WERI-Rb-1 (cell line): ENCODE measurements at regions not wholly inside any gene's neighbourhood (a gene's known extent, or its start where the extent isn't known, plus 50 kb on each side); places are given as distances from the start of the nearest gene placed in this dataset.

Experiments used
- DNase-seq: peaks from one replicate; pipeline ENCODE4 v3.0.0-alpha.2; 2020
- H3K27ac ChIP-seq: fragments of 250-450 bp; sonication (Bioruptor Pico); 2 replicates; pipeline ENCODE4 v1.5.1; 2020; ENCODE audit warnings: mild to moderate bottlenecking, moderate library complexity
- H3K27me3 ChIP-seq: fragments of 250-450 bp; sonication (Bioruptor Pico); 2 replicates; pipeline ENCODE4 v1.5.1; 2021; ENCODE audit warnings: mild to moderate bottlenecking, low read depth, moderate library complexity; ENCODE audit not compliant: insufficient read depth, severe bottlenecking
- H3K36me3 ChIP-seq: fragments of 250-450 bp; sonication (Bioruptor Pico); 2 replicates; pipeline ENCODE4 v1.5.1; 2020; ENCODE audit warnings: mild to moderate bottlenecking, moderate library complexity
- H3K4me3 ChIP-seq: 2 replicates; pipeline ENCODE4 v1.5.1; 2011; ENCODE audit warnings: low read depth, mild to moderate bottlenecking, control low read depth, low read length
- H3K9me3 ChIP-seq: fragments of 250-450 bp; sonication (Bioruptor Pico); 2 replicates; pipeline ENCODE4 v1.5.1; 2021; ENCODE audit warnings: mild to moderate bottlenecking, moderate library complexity; ENCODE audit not compliant: severe bottlenecking
- CTCF ChIP-seq: IDR thresholded peaks from 2 replicates; pipeline ENCODE4 v1.5.1; 2011; ENCODE audit warnings: low read depth, mild to moderate bottlenecking, control low read depth, inconsistent platforms, low read length

GRCh38 chr9:15079989-15080388 is 169.8 kb upstream of the FREM1 start:
- H3K9me3 ChIP-seq = no peaks in the 10 kb centered on the region
- H3K36me3 ChIP-seq = no peaks in the 10 kb centered on the region
- H3K4me3 ChIP-seq = no peak overlapping the region
- no peak for DNase-seq
- H3K27me3 ChIP-seq = no peaks in the 10 kb centered on the region
- no peak for TF ChIP-seq CTCF
- no peak overlapping the region for H3K27ac ChIP-seq

- H3K27me3 ChIP-seq = no peaks in the 10 kb centered on the region
- TF ChIP-seq CTCF = no peak
- H3K4me3 ChIP-seq = no peak overlapping the region
Observed at GRCh38 chr9:15077946-15078729, 167.9 kb upstream of the FREM1 start.

GRCh38 chr9:15073620-15074019 is 163.4 kb upstream of the FREM1 start:
- H3K4me3 ChIP-seq = no peak overlapping the region
- DNase-seq = no peak
- H3K27me3 ChIP-seq = no peaks in the 10 kb centered on the region
- no peaks in the 10 kb centered on the region for H3K9me3 ChIP-seq
- no peak overlapping the region for H3K27ac ChIP-seq
- no peaks in the 10 kb centered on the region for H3K36me3 ChIP-seq
- TF ChIP-seq CTCF = no peak

More at GRCh38 chr9:15077946-15078729, 167.9 kb upstream of the FREM1 start:
- Histone ChIP-seq H3K27ac (no peak overlapping the region), H3K36me3 (no peaks in the 10 kb centered on the region), H3K9me3 (no peaks in the 10 kb centered on the region)
- no peak for DNase-seq

- no peak for TF ChIP-seq CTCF
- Histone ChIP-seq H3K27ac (no peak overlapping the region), H3K4me3 (no peak overlapping the region), H3K36me3 (no peaks in the 10 kb centered on the region), H3K9me3 (no peaks in the 10 kb centered on the region), H3K27me3 (no peaks in the 10 kb centered on the region)
- no peak for DNase-seq
Observed at GRCh38 chr9:15070716-15071115, 160.5 kb upstream of the FREM1 start.

GRCh38 chr9:15069106-15069505 is 158.9 kb upstream of the FREM1 start:
- Histone ChIP-seq H3K36me3 (no peaks in the 10 kb centered on the region), H3K4me3 (no peak overlapping the region), H3K9me3 (no peaks in the 10 kb centered on the region), H3K27me3 (no peaks in the 10 kb centered on the region), H3K27ac (no peak overlapping the region)
- DNase-seq = no peak
- TF ChIP-seq CTCF = no peak

- H3K9me3 ChIP-seq = no peaks in the 10 kb centered on the region
- H3K27me3 ChIP-seq = no peaks in the 10 kb centered on the region
- no peak for DNase-seq
- no peak overlapping the region for H3K4me3 ChIP-seq
- H3K36me3 ChIP-seq = no peaks in the 10 kb centered on the region
- no peak overlapping the region for H3K27ac ChIP-seq
- TF ChIP-seq CTCF = no peak
Observed at GRCh38 chr9:15068261-15068660, 158.0 kb upstream of the FREM1 start.
